Ammon's horn (tissue), 1 donor: ENCODE measurements at regions not wholly inside any gene's neighbourhood (a gene's known extent, or its start where the extent isn't known, plus 50 kb on each side); places are given as distances from the start of the nearest gene placed in this dataset.
"Not testable (repeated sequence)": the region's sequence is repeated elsewhere in the genome, so short reads cannot be mapped to it uniquely, and the experiment has no call there.

ENCODE experiments used
- DNase-seq: peaks from one replicate; pipeline ENCODE4 v3.0.0-alpha.2; 2016; ENCODE audit warnings: low spot score

DNA sequence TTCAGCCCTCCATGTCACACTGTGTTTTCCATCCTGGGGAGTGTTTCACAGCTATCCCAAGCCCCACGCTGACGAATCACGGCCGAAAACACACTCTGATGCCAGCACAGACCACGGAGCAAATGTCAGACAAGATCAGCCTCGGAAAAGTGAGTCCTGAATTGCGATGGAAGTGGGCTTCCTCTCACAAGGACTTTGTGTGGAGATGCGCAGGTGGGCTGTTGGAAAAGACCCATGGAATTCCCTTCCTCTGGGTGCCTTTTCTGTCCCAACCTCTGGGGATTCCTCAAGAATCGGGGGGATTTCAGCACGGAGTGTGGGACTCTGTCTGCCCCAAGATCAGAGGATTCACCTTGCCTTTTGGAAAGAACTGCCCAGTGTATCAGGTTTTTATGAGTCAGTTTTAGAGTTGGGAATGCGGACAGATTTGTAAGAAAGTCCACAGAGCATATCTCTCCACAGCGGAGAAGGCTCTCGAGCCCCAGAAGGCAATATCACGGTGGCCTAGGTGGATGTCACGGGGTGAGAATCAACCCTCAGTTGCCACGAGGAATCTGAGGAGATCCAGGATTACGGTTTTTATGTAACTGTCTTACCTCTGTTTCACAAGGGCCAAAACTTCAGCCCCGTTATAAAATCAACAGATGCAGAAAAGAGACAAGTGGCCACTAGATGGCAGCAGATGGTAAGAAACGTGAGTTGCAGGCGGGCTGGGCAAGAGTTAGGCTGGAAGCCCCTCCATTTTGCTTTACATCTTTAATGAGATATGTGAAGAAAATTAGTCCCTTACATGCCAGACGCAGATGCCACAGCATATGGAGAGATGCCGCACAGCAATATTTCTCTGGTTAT lies 201.9 kb downstream of the DAD1 start:
- peak; percentile 89 for DNase-seq

DNA sequence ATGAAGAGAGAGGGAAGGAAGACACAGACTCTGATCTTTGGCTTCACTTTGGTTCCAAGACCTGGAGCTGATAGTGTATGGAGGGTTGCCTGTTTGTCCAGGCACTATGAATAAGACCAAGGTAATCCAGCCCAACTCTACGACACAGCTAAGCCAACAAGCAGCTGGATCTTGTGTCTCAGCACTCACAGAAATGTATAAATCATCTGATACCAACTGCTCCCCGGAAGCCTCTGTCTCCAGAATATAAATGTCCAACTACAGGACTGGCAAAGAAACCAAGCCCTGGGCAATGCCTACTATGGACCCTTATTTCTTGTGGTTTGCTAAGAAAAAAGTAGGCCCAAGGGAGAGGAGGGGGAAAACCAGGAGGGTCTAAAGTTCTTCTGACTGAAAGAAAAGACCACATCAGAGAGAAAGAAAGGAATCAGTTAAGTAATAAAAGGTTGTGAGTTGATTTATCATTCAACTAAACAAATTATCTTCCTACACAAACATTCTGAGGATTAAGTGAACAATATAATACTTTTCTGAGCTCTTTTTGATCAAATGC lies 204.0 kb downstream of the DAD1 start:
- no peak for DNase-seq

DNA sequence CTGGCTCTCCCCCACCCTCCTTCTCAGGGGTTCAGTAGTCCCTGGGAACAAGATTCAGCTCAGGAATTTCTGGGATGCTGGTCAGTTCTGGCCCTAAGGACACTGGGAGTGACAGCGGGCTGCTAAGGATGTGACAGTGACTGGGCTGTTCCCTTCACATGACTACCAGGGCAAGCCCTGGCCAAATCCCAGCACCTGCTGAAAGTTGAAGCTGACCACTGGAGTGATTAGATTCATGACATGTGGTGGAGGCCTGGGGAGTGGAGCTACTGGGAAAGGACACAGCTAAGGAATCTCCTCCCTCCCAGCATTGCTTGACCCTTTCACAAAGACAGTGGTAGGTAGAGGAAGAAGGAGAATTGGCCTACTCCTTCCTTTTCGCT lies 204.9 kb downstream of the DAD1 start:
- no peak for DNase-seq

DNA sequence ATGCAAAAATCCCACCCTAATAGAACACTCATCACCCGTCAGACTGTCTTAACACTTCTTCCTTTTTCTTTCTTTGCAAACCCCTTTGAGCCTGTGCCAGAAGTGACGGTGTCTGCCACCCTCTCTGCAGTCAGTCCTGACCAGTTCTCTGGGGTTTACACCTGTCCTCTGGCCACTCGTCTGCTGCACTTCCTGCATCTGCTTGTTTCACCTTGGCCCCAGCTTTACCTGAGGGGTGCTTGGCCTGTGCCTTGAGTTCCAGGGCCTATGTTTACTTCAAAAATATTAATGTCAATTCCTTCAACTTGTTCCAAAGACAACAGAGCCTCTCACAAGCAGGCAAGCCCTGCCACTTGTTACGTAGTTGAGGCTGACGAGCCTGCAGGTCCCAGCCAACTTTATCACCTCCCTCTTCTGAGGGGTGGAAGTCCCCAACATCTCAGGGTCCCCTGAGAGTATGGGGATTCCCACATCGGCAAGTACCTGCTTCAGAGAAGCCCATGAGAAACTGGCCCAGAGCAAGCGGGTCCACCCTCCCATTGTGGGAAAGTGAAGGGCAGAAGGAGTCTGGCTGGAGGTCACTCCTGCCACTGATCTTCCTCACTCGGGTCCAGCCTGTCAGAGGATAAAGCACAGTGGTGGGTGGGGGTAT lies 205.4 kb downstream of the DAD1 start:
- DNase-seq, result no peak

DNA sequence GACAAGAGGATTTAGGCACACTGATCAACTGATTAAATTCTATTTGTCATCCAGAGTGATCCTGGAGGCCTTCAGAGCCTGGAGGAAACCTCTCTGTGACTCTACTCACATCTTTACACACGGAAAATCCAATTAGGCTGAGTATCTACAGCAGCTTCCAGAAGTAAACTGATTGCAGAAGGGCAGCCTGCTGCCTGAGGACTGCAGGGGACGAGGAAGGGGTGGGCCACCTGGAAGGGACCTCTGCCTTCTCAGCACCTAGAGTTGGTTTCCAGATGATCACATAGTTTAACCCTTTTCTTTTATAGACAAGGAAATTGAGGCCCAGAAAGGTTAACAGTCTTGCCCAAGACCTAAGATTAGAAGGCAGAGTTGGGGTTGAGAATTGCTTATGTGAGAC lies 206.1 kb downstream of the DAD1 start:
- DNase-seq, result no peak

DNA sequence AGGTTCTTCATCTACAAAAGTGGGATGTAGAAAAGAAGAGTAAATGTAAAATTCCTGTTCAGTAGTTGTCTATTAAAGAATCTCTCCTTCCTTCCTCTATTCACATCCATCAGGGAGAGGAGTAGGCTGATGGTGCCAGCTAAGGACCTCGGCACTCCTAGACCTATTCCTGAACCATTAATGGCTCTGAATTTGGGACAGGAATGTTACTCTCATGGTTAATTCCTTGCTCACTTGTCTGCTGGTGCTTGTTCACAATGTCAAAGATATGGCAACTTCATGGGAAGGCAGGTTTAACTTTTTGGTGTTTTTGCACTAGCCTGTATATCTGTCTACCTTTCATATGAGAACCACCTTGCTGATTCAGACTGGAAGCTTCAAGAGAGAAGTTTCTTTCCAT lies 206.6 kb downstream of the DAD1 start:
- DNase-seq, result no peak

DNA sequence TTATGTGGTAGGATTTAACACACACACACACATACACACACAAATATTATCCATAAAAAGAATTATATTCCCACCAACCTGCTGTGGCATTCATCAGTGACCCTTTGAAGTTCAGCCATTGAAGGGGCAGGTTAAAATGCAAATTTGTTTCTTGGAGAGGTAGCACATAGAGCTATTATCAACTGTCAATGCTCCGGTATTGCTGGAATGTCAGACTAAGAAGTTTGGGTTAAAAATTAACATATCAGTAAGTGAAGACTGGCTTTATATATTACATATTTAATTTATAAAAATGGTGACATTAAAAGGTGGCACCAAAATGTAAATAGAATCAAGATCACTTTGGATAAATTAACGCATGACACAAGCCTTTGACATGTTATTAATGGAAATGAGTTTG lies 207.3 kb downstream of the DAD1 start:
- DNase-seq, result no peak

DNA sequence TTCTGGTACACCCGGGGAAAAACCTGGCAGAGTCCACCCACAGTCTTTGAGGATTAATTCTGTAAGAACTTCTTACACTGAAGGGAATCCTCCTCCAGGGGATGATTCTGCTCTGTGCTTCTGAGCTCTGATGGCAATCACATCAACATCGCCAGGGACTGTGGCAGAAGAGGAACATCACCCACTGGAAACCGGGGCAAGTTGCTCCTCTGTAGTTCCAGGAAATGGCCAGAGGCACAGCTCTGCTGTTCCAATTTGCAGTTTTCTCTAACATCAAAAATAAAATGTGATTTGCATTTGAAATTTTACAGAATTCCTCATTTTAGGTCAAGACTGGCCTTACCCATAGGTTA lies 207.6 kb downstream of the DAD1 start:
- DNase-seq, result no peak

DNA sequence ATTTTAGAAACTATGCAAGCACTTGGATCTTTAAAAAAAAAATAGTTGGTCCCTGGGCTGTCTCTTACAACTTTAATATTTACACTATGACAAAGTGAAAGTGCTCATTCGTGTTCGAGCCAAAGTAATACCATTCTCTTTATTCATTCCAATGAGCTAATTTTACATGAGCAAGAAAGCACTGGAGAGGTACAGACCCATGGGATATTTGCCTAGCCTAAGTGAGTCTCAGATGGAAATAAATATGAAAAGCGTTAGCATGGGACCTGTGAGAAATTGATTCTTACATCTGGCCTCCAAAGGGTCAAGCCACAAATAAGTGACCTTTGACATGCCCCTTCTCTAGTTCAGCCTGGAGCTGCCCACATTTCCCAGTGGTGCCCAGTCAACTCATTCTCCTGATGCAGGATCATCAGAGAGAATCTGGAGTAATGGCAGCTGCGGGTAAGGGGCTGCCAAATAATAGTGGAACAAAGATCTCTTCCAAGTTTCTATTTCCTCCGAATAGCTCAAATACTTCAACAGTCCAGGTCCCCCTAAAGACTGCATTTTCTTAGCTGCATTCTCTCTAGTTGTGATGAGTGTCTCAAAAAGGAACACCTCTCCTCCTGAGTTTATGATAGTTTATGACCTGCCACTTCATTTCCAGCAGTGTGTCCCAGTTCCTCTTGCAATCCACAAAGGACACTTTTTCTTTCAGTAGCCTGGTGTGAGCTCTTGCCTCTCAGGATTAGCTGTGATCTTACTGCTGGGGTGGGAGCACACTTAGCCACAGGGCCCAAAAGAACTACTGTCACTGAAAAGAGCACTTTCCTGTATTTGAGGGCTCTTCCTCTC lies 208.2 kb downstream of the DAD1 start:
- no peak for DNase-seq

DNA sequence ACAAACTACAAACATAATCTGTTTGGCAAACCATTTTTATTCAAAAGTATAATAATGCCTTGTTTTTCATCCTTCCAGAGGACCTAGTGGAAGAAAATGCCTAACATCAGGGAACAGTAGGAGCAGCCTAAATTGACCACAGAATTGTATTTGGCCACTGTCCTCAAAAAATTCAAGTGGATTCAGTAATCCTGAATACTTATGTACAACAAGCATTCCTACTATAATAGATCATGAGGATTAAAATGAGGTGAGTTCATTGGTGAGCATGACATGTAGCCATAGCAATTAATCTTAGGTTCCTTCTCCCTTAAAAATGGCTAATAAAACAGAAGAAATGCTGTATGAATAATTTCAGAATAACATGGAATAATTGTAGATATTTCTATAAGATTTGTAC lies 209.3 kb downstream of the DAD1 start:
- DNase-seq, result no peak

DNA sequence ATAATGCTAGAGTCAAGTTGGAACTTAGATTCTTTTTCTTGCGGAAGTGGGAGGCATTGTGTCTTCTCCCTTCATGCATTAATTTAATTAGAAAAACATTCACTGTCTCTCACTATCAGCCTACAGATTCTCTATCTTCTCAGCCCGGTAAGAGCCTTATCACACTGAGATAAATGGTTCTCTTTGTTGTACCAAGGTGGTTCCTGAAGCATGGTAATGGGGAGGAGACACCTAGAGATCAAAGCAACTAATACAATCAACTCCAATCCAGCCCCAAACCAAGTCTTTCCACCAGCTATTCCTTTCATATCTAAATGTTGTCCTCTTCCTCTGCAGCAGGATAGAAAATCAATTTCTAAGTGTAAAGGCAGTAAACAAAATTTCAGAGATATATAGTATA lies 210.8 kb downstream of the DAD1 start:
- no peak for DNase-seq

DNA sequence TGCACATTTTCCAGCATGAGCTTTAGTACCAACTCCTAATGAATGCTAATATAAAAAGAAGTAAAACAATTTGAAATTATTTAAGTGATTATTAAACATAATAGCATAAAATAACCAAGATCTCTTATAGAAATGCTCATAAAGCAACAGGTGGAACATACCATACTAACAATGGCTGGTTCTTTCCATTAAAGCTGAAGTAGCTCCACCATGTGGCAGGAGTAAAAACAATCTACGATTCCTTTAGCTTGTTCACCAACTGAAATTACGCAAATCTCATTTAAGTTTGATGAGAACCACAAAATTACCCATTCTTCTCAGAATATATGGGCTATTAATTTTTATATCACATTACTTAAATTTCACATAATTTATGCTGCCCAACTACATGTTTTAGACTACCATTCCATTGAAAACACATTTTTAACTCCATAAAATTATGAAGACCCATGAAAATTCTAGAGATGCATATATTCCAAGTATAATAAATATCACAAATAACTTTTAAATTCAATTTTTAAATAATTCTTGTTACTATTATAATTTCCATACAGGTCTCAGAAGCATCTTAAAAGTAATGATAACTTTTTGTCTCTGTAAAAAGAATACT lies 213.6 kb downstream of the DAD1 start:
- peak; percentile 68 for DNase-seq

DNA sequence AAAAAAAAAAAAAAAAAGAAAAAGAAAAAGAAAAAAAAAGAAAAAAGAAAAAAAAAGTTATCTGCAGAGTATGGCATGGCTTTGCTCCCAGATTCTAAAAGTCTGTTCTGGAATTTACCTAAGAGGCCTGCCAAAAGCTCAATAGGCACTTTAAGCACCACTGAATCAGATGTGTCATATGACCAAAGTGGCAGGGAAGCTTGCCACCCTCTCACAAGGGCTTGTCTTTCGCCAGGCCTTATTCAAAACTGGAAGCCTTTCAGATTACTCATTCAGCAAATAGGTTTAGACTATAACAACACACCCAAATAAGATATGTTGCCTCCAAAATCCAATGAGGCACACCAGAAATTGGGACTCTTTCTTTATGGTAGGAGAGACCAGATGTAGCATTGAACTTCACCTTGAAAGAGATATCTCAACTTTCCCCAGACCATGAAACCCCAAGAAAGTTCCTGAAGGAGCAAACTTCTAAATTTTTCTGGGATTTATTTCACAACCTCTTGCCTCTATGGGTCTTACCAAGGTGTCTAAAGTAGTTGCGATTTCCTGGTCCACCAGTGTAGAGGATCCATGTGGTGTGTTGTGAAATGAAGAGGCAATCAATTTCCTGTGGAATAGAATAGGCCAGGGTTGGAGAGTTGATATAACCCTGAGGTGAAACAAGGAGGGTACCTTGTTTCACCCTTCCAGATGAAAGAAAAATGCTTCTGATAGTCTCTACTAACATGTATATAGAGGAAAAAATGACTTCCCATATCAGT lies 218.8 kb downstream of the DAD1 start:
- DNase-seq, result no peak

DNA sequence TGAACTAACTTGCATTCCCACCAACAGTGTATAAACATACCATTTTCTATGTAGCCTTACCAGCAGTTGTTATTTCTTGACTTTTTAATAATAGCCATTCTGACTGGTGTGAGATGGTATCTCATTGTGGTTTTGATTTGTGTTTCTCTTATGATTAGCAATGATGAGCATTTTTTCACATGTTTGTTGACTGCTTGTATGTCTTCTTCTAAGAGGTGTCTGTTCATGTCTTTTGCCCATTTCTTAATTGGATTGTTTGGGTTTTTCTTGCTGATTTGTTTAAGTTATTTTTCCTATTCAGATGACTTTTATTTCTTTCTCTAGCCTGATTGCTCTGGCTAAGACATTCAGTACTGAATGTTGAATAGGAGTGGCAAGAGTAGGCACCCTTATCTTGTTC lies 230.3 kb downstream of the DAD1 start:
- no peak for DNase-seq

DNA sequence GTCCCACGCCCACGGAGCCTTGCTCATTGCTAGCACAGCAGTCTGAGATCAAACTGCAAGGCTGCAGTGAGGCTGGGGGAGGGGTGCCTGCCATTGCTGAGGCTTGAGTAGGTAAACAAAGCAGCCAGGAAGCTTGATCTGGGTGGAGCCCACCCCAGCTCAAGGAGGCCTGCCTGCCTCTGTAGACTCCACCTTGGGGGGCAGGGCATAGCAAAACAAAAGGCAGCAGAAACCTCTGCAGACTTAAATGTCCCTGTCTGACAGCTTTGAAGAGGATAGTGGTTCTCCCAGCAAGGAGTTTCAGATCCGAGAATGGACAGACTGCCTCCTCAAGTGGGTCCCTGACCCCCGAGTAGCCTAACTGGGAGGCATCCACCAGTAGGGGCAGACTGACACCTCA lies 239.7 kb downstream of the DAD1 start:
- not testable (repeated sequence) for DNase-seq

DNA sequence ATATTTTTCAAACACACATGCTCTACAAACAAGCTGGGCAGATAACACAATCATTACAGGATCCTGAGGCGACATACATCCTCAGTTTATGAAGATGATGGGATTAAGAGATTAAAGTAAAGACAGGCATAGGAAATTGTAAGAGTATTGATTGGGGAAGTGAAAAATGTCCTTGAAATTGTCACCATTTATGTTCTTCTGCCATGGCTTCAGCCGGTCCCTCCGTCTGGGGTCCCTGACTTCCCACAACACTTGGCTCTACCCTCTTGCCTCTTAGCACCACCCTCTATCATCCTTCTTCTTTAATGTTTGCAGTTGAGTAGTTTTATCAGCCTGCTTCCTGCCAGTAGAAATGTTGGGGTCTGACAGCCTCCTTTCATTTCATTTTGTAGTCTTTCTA lies 244.4 kb downstream of the DAD1 start:
- no peak for DNase-seq

DNA sequence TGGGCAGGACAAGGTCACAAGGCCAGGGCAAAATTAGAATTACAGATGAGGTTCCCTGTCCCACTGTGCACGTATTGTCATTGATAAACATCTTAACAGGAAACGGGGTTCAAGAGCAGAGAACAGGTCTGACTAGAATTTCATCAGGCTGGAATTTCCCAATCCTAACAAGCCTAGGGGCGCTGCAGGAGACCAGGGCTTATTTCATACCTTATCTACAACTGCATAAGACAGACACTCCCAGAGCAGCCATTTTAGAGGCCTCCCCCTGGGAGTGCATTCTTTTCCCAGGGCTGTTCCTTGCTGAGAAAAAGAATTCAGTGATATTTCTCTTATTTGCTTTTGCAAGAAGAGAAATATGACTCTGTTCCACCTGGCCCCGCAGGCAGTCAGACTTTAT lies 244.8 kb downstream of the DAD1 start:
- DNase-seq, result not testable (repeated sequence)

DNA sequence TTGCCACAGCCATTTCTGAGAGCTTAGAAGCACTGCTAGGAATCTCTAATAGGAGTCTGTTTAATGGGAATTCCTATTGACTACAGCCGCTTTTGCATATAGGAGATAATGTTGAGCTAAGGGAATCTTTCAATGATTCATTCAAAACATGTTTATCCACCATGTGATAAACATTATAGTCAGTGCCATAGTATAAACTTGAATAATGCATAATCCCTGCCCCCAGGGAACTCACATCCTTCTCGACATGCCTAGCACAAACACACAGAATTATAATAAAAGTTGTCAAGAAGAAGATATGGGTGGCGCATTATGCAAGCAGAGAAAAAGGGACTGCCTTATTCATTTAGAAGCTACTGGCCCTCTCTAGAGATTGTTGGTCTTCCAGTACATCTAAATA lies 248.0 kb downstream of the DAD1 start:
- DNase-seq, result no peak

DNA sequence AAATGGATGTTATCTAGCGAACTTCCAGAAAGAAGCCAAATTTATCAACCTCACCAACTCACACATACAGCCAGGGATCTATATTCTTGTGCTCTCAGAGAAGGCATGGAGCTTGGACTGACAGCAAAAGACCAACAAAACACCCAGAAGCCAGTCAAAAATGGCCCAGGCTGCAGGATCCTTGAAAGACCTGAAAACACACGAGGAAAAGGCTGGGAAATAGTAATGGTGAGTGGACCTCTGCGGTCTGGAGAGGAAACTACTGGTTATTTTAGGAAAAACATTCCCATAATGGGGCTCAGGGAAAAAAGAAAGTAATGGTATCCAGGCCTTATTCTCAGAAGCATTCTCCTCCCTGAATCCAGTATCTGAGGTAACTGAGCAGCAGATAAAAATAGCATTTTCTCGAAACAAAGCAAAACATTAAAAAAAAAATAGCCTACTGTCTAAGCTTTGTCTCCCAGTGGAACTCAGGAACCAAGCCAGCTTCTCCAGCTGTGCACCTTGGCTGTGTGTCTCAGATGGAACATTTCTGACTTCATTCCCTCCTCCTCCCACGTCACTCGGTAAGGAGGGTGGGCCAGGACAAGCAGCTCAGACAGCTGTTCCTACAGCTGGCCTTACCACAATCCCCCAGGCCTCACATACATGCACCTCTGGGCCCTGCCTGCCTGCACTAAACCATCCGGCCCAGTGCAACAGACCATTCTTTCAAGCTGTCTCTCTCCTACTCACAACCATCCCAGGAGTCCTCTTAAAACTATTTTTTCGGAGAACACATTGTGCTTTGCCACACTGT lies 249.9 kb downstream of the DAD1 start:
- DNase-seq, result peak; percentile 42

DNA sequence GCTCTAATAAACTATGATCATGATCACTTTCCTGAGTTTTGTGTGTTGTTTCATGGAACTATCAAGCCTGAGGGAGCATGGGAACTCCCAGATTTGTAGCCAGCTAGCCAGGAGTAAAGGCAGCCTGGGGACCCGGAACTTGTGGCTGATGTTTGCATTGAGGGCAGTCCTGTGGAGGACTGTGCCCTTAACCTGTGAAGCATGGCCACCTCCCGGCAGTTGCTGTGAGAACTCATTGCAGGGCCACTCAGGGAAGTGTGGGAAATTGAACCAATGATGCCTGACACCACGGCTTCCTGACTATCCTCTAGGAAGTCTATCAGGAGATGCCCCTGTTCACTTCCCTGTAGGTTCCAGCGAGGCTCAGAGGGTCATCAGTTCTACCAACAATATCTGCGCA lies 250.6 kb downstream of the DAD1 start:
- DNase-seq, result no peak

DNA sequence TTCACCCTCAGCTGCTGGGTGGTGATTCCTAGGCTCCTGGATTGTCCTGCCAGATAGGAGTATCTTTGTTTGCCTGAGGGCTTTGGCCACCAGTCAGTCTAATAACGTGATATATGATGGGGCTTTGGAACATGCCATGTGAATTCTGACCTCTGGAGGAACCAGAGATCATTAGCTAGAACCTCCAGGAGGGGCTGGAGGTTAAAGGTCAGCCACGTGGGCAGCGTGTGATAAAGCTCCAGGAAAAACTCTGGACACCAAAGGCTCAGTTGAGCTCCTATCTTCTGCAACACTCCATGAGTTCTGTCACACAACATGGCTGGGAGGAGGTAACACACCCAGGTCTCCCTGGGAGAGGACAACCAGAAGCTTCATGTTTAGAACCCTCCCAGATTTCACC lies 251.1 kb downstream of the DAD1 start:
- no peak for DNase-seq
